ENCODE measurements at regions not wholly inside any gene's neighbourhood (a gene's known extent, or its start where the extent isn't known, plus 50 kb on each side); places are given as distances from the start of the nearest gene placed in this dataset.

DNA sequence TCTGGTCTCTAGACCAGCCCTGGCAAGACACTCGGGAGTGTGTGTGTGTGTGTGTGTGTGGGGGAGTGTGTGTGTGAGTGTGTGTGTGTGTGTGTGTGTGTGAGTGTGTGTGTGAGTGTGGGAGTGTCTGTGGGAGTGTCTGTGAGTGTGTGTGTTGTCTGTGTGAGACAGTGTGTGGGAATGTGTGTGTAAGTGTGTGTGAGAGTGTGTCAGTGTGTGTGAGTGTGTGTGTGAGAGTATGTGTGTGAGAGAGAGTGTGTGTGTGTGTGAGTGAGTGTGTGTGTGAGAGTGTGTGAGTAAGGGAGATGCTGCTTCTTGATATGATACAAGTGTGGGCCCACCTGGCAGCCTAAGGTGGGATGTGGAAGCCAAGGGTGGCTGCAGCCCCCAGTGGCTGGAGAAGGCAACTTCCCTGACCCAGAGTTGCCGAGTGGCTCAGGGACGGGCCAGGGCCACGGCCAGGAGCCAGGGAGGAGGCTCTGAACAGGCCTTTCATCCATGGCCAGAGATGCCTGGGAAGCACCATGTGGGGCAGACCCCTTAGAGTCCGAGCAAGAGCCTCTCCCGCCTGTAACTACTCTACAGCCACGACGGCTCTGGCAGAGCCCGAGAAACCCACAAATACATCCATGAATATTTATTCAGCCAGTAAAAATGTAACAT, 159.3 kb upstream of the MYCN start:
- Mint-ChIP-seq H3K4me1 (ENCODE audit: unreplicated experiment) (peaks cover 42% of the 10 kb centered on the region), H3K4me3 (no peak overlapping the region)
- DNase-seq (ENCODE audit: extremely low spot score, unreplicated experiment), result no peak

DNA sequence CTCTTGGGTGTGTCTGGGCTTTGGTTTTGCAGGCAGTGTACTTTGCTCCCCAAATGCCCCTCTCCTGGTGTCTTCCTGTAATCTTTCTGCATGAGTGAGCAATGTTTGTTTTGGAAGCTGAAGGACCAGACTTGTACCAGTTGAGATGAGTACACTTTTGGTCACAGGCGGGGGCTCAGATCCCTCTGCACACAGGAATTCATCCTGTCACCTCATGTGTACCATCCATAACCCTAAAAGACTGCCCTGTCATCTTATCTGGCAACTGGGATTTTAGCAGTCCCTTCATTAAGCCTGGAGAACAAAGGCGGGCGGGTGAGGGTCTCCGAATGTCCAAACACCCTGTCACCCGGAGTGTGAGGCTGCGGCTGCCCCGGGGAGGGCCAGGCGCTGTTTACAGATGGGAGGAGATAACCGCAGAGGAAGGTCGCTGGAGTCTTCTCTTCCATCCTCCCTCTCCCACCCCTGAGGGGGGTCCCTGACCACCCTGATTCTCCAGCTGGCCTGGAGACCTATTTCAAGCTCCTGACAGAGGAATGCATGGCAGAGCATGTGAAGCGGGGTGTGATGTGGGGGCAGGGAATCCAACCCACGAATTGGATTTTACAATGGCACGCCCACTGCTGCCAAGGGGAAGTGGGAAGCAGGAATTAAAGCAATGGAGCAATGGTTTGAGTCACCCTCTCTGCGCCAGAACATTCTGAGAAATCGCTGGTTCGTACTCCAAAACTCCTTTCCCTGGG, 158.2 kb upstream of the MYCN start:
- no peak for DNase-seq (ENCODE audit: extremely low spot score, unreplicated experiment)
- H3K4me1 Mint-ChIP-seq (ENCODE audit: unreplicated experiment), result peaks cover 37% of the 10 kb centered on the region

More for the DNA sequence above, 159.3 kb upstream of the MYCN start:
- no peaks in the 10 kb centered on the region for H3K36me3 Mint-ChIP-seq
- H3K9me3 Mint-ChIP-seq, result no peaks in the 10 kb centered on the region
- H3K27ac Mint-ChIP-seq, result no peak overlapping the region
- H3K27me3 Mint-ChIP-seq, result peaks cover 20% of the 10 kb centered on the region
- TF ChIP-seq, protein P1, sequence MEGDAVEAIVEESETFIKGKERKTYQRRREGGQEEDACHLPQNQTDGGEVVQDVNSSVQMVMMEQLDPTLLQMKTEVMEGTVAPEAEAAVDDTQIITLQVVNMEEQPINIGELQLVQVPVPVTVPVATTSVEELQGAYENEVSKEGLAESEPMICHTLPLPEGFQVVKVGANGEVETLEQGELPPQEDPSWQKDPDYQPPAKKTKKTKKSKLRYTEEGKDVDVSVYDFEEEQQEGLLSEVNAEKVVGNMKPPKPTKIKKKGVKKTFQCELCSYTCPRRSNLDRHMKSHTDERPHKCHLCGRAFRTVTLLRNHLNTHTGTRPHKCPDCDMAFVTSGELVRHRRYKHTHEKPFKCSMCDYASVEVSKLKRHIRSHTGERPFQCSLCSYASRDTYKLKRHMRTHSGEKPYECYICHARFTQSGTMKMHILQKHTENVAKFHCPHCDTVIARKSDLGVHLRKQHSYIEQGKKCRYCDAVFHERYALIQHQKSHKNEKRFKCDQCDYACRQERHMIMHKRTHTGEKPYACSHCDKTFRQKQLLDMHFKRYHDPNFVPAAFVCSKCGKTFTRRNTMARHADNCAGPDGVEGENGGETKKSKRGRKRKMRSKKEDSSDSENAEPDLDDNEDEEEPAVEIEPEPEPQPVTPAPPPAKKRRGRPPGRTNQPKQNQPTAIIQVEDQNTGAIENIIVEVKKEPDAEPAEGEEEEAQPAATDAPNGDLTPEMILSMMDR (conservative IDR thresholded peaks at IDR 0.05), result peak; percentile 52

DNA sequence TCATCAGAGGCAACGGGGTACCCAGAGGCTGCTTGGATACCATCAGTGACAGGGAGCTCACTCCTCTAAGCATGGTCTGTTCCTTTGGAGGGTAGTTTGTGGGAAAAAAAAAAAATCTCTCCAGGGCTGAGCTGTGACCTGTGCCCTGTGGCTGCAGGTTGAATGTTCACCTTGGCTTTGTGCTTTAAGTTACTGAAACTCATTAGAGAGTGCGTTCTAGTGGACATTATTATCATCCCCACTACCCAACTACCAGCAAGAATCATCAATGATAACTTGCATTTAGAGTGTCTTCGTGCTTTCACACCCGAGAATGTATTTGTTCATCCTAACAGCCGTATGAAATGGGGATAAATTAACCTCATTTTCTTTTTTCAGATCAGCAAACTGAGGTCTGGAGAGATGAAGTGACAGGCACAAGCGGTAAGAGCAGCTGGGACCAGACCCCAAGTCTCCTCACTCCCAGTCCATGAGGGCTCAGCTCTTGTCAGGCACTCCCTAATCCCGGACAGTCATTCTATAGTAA, 157.5 kb upstream of the MYCN start:
- no peaks in the 10 kb centered on the region for H3K36me3 Mint-ChIP-seq
- no peak overlapping the region for H3K4me3 Mint-ChIP-seq
- TF ChIP-seq, protein P1 (conservative IDR thresholded peaks at IDR 0.05), result no peak
- peaks cover 39% of the 10 kb centered on the region for H3K4me1 Mint-ChIP-seq (ENCODE audit: unreplicated experiment)
- DNase-seq (ENCODE audit: extremely low spot score, unreplicated experiment), result no peak
- H3K9me3 Mint-ChIP-seq, result no peaks in the 10 kb centered on the region
- H3K27me3 Mint-ChIP-seq, result peaks cover 20% of the 10 kb centered on the region
- H3K27ac Mint-ChIP-seq, result peak overlapping the region; percentile 20

More for the DNA sequence above, 158.2 kb upstream of the MYCN start:
- no peak overlapping the region for H3K4me3 Mint-ChIP-seq
- no peaks in the 10 kb centered on the region for H3K9me3 Mint-ChIP-seq
- TF ChIP-seq, protein P1 (conservative IDR thresholded peaks at IDR 0.05), result no peak
- H3K27me3 Mint-ChIP-seq, result peaks cover 20% of the 10 kb centered on the region
- H3K27ac Mint-ChIP-seq, result no peak overlapping the region
- no peaks in the 10 kb centered on the region for H3K36me3 Mint-ChIP-seq

DNA sequence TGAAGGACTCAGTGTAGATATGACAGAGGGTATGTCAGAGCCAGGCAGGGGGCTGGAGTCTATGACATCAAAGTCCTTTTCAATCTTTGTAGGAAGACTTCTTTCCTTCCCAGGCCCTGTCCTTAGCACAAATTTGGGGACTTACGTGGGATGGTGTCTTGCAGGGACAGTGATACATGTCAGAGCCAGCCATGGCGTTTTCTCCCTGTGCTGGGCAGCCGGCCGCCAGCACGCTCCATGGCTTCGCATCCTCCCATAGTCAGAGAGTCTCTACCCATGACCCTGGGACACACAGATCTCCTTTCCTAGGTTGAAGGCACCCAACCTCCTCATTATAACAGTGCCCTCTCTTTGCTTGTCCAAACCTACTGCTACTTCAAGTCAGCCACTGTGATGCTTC, 156.9 kb upstream of the MYCN start:
- no peak overlapping the region for H3K27ac Mint-ChIP-seq
- H3K36me3 Mint-ChIP-seq, result no peaks in the 10 kb centered on the region
- TF ChIP-seq, protein P1 (conservative IDR thresholded peaks at IDR 0.05), result no peak
- H3K9me3 Mint-ChIP-seq, result no peaks in the 10 kb centered on the region
- H3K4me1 Mint-ChIP-seq (ENCODE audit: unreplicated experiment), result peaks cover 43% of the 10 kb centered on the region
- H3K27me3 Mint-ChIP-seq, result peaks cover 20% of the 10 kb centered on the region
- no peak overlapping the region for H3K4me3 Mint-ChIP-seq
- no peak for DNase-seq (ENCODE audit: extremely low spot score, unreplicated experiment)

DNA sequence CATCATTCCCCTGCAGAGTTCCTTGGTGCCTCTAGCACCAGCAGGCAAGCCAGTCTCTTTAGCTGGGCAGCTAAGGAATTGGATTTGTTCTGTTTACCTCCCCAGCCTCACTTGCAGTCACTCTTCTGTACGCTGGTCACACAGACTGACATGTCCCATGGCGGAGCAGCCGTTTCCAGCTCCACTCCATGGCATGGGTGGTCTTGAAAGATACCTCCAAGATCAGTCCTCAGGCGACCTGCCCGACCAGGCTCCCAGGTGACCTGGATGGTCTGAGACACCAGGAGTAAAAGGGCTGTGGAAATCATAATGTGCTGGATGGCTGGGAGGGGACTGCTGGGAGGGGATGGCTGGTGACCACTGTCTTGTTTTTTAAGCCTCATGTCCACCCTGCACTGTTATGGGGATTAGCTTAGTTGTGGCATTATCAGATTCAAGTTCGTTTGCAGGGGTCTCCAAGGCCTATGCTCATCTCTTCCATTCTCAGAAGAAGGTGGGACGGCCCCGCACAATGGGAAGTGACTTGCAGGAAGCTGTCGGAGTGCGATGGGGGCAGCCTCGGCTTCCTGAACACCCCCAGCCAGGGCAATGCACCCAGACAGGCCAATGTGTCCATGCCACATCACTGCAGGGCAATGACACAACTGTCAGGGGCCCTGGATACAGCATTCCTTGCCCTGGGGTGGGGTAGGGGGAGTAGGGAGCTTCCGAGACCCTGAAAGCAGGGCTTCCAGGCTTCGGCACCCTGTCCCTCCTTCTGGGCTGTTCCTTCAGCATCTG, 156.1 kb upstream of the MYCN start:
- Mint-ChIP-seq H3K27me3 (peaks cover 20% of the 10 kb centered on the region), H3K36me3 (no peaks in the 10 kb centered on the region), H3K27ac (no peak overlapping the region), H3K9me3 (no peaks in the 10 kb centered on the region), H3K4me1 (ENCODE audit: unreplicated experiment) (peaks cover 51% of the 10 kb centered on the region), H3K4me3 (no peak overlapping the region)
- TF ChIP-seq, protein P1 (conservative IDR thresholded peaks at IDR 0.05), result no peak
- DNase-seq (ENCODE audit: extremely low spot score, unreplicated experiment), result no peak

Data from type B pancreatic cell (in vitro differentiated cells).